Sigmoid colon (tissue), 6 donors: ENCODE measurements at regions not wholly inside any gene's neighbourhood (a gene's known extent, or its start where the extent isn't known, plus 50 kb on each side); places are given as distances from the start of the nearest gene placed in this dataset.

Experiments
- DNase-seq: peaks from one replicate; pipeline ENCODE4 v3.0.0-alpha.2; 2019
- H3K27ac ChIP-seq, 4 donors: fragments of 200-600 bp; sonication (generic); one replicate each; pipeline ENCODE4 v1.5.1; 2016 to 2019; ENCODE audit warnings: mild to moderate bottlenecking in 1 of 4
- H3K27me3 ChIP-seq, 3 donors: fragments of 200-600 bp; sonication (generic); one replicate each; pipeline ENCODE4 v1.5.1; 2019; ENCODE audit warnings: mild to moderate bottlenecking in 1 of 3
- H3K36me3 ChIP-seq, 4 donors: fragments of 200-600 bp; sonication (generic); one replicate each; pipeline ENCODE4 v1.5.1; 2016 to 2019
- H3K4me1 ChIP-seq, 4 donors: fragments of 200-600 bp; sonication (generic); one replicate each; pipeline ENCODE4 v1.5.1; 2017 to 2019
- H3K4me3 ChIP-seq, 4 donors: fragments of 200-600 bp; sonication (generic); one replicate each; pipeline ENCODE4 v1.5.1; 2017 to 2019; ENCODE audit warnings: mild to moderate bottlenecking in 2 of 4, moderate library complexity in 1 of 4
- H3K9me3 ChIP-seq, 4 donors: fragments of 200-600 bp in 3 of 4; sonication (generic) in 3 of 4; one replicate each; pipeline versions ENCODE4 v1.5.1 to v1.6.1; 2013 to 2019
- EP300 ChIP-seq, 4 donors: sonication (generic); formaldehyde crosslinking; IDR thresholded peaks; one replicate each; pipeline ENCODE4 v1.6.1; 2017; ENCODE audit warnings: antibody characterized with exemption in 4 of 4
- POLR2A ChIP-seq, 2 donors: fragments of 450-650 bp; IDR thresholded peaks; one replicate each; pipeline ENCODE4 v1.6.1; 2016; ENCODE audit warnings: antibody characterized with exemption in 2 of 2, mild to moderate bottlenecking in 2 of 2, moderate library complexity in 2 of 2
- POLR2AphosphoS5 ChIP-seq, 4 donors: sonication (generic); formaldehyde crosslinking; IDR thresholded peaks; one replicate each; pipeline ENCODE4 v1.6.1; 2017; ENCODE audit warnings: antibody characterized with exemption in 4 of 4
- WGBS, 2 donors: extraction: QIAGEN DNeasy Blood & Tissue Kit; methylation state at CpG; one replicate each; pipeline ENCODE4 v1.1.7; 2013; 5-methylcytosine and 5-hydroxymethylcytosine counted together
- intact Hi-C: fragments of 100-400 bp; cut with DNase I; formaldehyde crosslinking; loops from one replicate; pipeline ENCODE4 v1.15.1; 2023
- TF ChIP-seq, protein P1 (sequence below), 4 experiments: fragments of 450-650 bp in 3 of 4; fragments of 200-600 bp in 1 of 4; IDR thresholded peaks; one replicate each; pipeline ENCODE4 v1.5.1; 2016 to 2019; ENCODE audit warnings: antibody characterized with exemption in 4 of 4, mild to moderate bottlenecking in 3 of 4, moderate library complexity in 2 of 4
- donor health status: healthy with polysubstance abuse.
- donor health status: healthy.

GRCh38 chr3:130256821-130257340 is 88.6 kb upstream of the COL6A5 start:
- no peaks in the 10 kb centered on the region for H3K4me1 ChIP-seq
- no peak overlapping the region for H3K27ac ChIP-seq
- H3K27me3 ChIP-seq, result no peaks in the 10 kb centered on the region
- no peak for DNase-seq
- no peaks in the 10 kb centered on the region for H3K9me3 ChIP-seq
- H3K36me3 ChIP-seq, result no peaks in the 10 kb centered on the region
- no peak for TF ChIP-seq EP300 (IDR thresholded peaks at IDR 0.05)
- TF ChIP-seq POLR2AphosphoS5 (IDR thresholded peaks at IDR 0.05), result no peak
- TF ChIP-seq, protein P1, sequence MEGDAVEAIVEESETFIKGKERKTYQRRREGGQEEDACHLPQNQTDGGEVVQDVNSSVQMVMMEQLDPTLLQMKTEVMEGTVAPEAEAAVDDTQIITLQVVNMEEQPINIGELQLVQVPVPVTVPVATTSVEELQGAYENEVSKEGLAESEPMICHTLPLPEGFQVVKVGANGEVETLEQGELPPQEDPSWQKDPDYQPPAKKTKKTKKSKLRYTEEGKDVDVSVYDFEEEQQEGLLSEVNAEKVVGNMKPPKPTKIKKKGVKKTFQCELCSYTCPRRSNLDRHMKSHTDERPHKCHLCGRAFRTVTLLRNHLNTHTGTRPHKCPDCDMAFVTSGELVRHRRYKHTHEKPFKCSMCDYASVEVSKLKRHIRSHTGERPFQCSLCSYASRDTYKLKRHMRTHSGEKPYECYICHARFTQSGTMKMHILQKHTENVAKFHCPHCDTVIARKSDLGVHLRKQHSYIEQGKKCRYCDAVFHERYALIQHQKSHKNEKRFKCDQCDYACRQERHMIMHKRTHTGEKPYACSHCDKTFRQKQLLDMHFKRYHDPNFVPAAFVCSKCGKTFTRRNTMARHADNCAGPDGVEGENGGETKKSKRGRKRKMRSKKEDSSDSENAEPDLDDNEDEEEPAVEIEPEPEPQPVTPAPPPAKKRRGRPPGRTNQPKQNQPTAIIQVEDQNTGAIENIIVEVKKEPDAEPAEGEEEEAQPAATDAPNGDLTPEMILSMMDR (IDR thresholded peaks at IDR 0.05), result no peak
- no peak for TF ChIP-seq POLR2A (IDR thresholded peaks at IDR 0.05)
- WGBS, 2 donors, result 84 to 89% methylated on average over 3 of the region's 3 CpGs
- intact Hi-C loops, result no loop called here
- H3K4me3 ChIP-seq, result no peak overlapping the region

- no peaks in the 10 kb centered on the region for H3K9me3 ChIP-seq
- intact Hi-C loops, result no loop called here
- no peaks in the 10 kb centered on the region for H3K27me3 ChIP-seq
- H3K4me3 ChIP-seq, result no peak overlapping the region
- H3K4me1 ChIP-seq, result no peaks in the 10 kb centered on the region
- no peaks in the 10 kb centered on the region for H3K36me3 ChIP-seq
- WGBS, 2 donors, result 71 to 73% methylated on average over 9 of the region's 9 CpGs
- DNase-seq, result no peak
- TF ChIP-seq POLR2AphosphoS5 (IDR thresholded peaks at IDR 0.05), result peak in 1 of 4 donors; percentile 18
- TF ChIP-seq, protein P1 (IDR thresholded peaks at IDR 0.05), result no peak
- no peak overlapping the region for H3K27ac ChIP-seq
Measured at GRCh38 chr3:130258532-130258952, 86.9 kb upstream of the COL6A5 start.

DNA sequence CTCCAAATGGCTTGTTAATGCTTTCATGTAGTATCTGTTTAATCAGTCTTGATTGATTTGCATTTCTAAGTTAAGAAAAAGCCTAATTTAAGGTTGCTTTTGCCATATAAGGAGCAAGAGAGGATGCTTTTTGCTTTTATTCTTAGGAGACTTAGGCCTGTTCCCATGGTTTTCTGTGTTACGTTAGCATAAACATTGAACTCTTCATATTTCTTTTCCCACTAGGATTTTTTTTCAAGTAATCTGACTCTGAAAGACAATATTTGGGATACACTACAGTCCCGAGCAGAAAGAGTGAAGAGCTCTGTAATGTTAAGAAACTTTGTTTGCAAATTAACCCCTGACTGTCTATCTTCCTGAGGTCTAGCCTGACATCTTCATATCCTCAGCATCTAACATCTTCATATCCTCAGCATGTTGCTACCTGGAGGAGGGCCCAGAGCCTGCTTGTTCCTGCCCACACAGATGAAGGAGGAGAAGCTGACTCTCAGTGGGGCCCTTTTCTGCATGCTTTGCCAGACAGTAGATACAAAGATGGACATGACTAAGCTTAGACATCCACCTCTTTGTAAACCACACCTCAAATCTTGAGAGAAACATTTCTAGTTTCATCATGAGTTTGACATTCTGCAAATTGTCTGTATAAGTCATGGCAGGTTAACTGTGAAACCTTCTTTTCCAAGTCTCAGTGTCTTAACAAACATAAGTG is 86.2 kb upstream of the COL6A5 start:
- H3K9me3 ChIP-seq, result no peaks in the 10 kb centered on the region
- no peak overlapping the region for H3K4me3 ChIP-seq
- no peaks in the 10 kb centered on the region for H3K4me1 ChIP-seq
- DNase-seq, result no peak
- H3K36me3 ChIP-seq, result no peaks in the 10 kb centered on the region
- WGBS, 2 donors, result 54 to 71% methylated on average over 2 of the region's 2 CpGs
- intact Hi-C loops, result no loop called here
- no peak overlapping the region for H3K27ac ChIP-seq
- H3K27me3 ChIP-seq, result no peaks in the 10 kb centered on the region
- no peak for TF ChIP-seq POLR2A (IDR thresholded peaks at IDR 0.05)
- TF ChIP-seq, protein P1 (IDR thresholded peaks at IDR 0.05), result no peak
- no peak for TF ChIP-seq EP300 (IDR thresholded peaks at IDR 0.05)
- no peak for TF ChIP-seq POLR2AphosphoS5 (IDR thresholded peaks at IDR 0.05)

DNA sequence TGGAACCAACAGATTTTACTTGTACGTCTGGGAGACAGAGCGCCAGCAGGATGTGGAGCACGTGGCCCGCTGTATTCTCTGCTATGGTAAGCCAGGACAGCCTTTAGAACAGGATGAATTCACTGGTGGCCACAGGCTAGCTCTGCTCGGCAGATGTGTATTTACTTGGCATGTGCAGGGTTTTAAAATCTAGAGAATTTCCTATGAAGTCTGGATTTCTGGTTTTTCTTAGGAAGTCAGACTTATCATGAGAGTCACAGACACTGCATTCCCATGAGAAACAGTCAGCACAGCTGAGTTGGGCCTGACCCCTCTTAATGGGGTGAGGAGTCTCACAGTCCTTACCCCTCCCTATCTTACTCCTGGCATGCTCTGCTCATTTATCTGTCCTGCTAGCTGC is 84.6 kb upstream of the COL6A5 start:
- H3K9me3 ChIP-seq, result no peaks in the 10 kb centered on the region
- H3K36me3 ChIP-seq, result no peaks in the 10 kb centered on the region
- no peak overlapping the region for H3K4me3 ChIP-seq
- 83% methylated on average over 5 of the region's 5 CpGs for WGBS, 2 donors
- no peaks in the 10 kb centered on the region for H3K27me3 ChIP-seq
- H3K4me1 ChIP-seq, result no peaks in the 10 kb centered on the region
- TF ChIP-seq POLR2AphosphoS5 (IDR thresholded peaks at IDR 0.05) (no peak), POLR2A (IDR thresholded peaks at IDR 0.05) (no peak)
- TF ChIP-seq, protein P1 (IDR thresholded peaks at IDR 0.05), result no peak
- H3K27ac ChIP-seq, result no peak overlapping the region
- DNase-seq, result no peak
- intact Hi-C loops, result no loop called here

DNA sequence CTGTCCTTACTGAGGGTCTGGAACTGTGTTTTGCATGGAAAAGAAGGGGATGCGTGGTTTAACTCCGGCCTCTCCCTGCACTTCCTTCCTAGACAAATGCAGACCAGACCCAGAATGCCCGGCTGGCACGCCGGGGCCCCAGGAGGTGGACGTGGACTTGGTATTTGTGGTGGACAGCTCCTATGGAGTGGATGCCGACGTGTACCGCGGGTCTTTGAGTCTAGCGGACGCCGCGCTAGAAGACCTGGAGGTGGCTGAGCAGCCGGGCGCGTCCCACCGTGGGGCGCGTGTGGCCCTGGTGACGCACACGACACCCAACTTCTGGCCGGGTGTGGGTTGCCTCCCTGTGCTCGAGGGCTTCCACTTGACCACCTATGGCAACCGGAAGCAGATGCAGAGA is 81.8 kb upstream of the COL6A5 start:
- Histone ChIP-seq H3K27me3 (no peaks in the 10 kb centered on the region), H3K4me1 (no peaks in the 10 kb centered on the region), H3K27ac (no peak overlapping the region), H3K9me3 (no peaks in the 10 kb centered on the region), H3K36me3 (no peaks in the 10 kb centered on the region), H3K4me3 (no peak overlapping the region)
- 95 to 97% methylated on average over 25 of the region's 25 CpGs for WGBS, 2 donors
- DNase-seq, result no peak
- intact Hi-C loops, result no loop called here
- TF ChIP-seq POLR2AphosphoS5 (IDR thresholded peaks at IDR 0.05), result no peak
- TF ChIP-seq, protein P1 (IDR thresholded peaks at IDR 0.05), result no peak
- TF ChIP-seq POLR2A (IDR thresholded peaks at IDR 0.05), result no peak
- no peak for TF ChIP-seq EP300 (IDR thresholded peaks at IDR 0.05)
